ENCODE measurements at regions not wholly inside any gene's neighbourhood (a gene's known extent, or its start where the extent isn't known, plus 50 kb on each side); places are given as distances from the start of the nearest gene placed in this dataset.

- TF ChIP-seq CTCF (IDR thresholded peaks at IDR 0.05) (no peak), POLR2A (IDR thresholded peaks at IDR 0.05) (no peak)
Measured at GRCh38 chr3:1979961-1980615, 118.6 kb upstream of the CNTN4 start.
